Endothelial cell (in vitro differentiated cells): ENCODE measurements at regions not wholly inside any gene's neighbourhood (a gene's known extent, or its start where the extent isn't known, plus 50 kb on each side); places are given as distances from the start of the nearest gene placed in this dataset.
"Not testable (repeated sequence)": the region's sequence is repeated elsewhere in the genome, so short reads cannot be mapped to it uniquely, and the experiment has no call there.

ENCODE experiments used
- DNase-seq: peaks from one replicate; pipeline ENCODE4 v3.0.0; 2021; ENCODE audit warnings: low spot score
- H3K27ac Mint-ChIP-seq: one replicate; pipeline ENCODE4 v1.8.0; 2021; ENCODE audit warnings: mixed read lengths, inconsistent platforms; ENCODE audit not compliant: unreplicated experiment
- H3K27me3 Mint-ChIP-seq: one replicate; pipeline ENCODE4 v1.8.0; 2021; ENCODE audit warnings: mild to moderate bottlenecking, moderate library complexity, mixed read lengths, inconsistent platforms; ENCODE audit not compliant: unreplicated experiment
- H3K36me3 Mint-ChIP-seq: one replicate; pipeline ENCODE4 v1.8.0; 2021; ENCODE audit warnings: mild to moderate bottlenecking, low read depth, mixed read lengths, inconsistent platforms; ENCODE audit not compliant: unreplicated experiment
- H3K4me1 Mint-ChIP-seq: one replicate; pipeline ENCODE4 v1.8.0; 2021; ENCODE audit warnings: mild to moderate bottlenecking, mixed read lengths, inconsistent platforms; ENCODE audit not compliant: unreplicated experiment
- H3K4me3 Mint-ChIP-seq: one replicate; pipeline ENCODE4 v1.8.0; 2021; ENCODE audit warnings: mild to moderate bottlenecking, mixed read lengths, inconsistent platforms; ENCODE audit not compliant: unreplicated experiment
- H3K9me3 Mint-ChIP-seq: one replicate; pipeline ENCODE4 v1.8.0; 2021; ENCODE audit warnings: mixed read lengths, inconsistent platforms; ENCODE audit not compliant: unreplicated experiment
- TF ChIP-seq, protein P1 (sequence below): fragments of 200-600 bp; sonication (generic); IDR thresholded peaks from one replicate; pipeline ENCODE4 v1.5.0; 2021; ENCODE audit warnings: antibody characterized with exemption; ENCODE audit not compliant: unreplicated experiment

DNA sequence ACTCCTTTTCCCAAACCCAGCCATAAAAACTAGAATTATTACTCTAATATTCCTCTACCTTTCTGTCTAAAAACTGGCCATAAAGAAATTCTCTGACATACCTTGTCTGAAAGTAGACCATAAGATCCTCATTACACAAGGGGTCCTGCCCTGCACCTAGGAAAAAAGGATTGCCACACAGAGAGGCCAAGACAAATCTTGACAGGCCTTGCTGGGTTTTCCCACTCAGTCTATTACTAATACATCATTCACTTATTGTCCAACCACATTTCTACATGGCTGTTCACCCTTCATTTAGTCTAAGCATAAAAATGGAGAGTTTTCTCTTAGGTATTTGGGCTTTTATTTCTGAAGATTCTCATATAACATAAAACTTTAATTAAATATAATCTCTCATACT, 319.8 kb downstream of the PCDH20 start:
- Mint-ChIP-seq H3K4me3 (no peak overlapping the region), H3K9me3 (no peaks in the 10 kb centered on the region), H3K4me1 (no peaks in the 10 kb centered on the region), H3K36me3 (no peaks in the 10 kb centered on the region), H3K27ac (no peak overlapping the region), H3K27me3 (peaks cover 5% of the 10 kb centered on the region)
- no peak for DNase-seq
- TF ChIP-seq, protein P1, sequence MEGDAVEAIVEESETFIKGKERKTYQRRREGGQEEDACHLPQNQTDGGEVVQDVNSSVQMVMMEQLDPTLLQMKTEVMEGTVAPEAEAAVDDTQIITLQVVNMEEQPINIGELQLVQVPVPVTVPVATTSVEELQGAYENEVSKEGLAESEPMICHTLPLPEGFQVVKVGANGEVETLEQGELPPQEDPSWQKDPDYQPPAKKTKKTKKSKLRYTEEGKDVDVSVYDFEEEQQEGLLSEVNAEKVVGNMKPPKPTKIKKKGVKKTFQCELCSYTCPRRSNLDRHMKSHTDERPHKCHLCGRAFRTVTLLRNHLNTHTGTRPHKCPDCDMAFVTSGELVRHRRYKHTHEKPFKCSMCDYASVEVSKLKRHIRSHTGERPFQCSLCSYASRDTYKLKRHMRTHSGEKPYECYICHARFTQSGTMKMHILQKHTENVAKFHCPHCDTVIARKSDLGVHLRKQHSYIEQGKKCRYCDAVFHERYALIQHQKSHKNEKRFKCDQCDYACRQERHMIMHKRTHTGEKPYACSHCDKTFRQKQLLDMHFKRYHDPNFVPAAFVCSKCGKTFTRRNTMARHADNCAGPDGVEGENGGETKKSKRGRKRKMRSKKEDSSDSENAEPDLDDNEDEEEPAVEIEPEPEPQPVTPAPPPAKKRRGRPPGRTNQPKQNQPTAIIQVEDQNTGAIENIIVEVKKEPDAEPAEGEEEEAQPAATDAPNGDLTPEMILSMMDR = no peak

DNA sequence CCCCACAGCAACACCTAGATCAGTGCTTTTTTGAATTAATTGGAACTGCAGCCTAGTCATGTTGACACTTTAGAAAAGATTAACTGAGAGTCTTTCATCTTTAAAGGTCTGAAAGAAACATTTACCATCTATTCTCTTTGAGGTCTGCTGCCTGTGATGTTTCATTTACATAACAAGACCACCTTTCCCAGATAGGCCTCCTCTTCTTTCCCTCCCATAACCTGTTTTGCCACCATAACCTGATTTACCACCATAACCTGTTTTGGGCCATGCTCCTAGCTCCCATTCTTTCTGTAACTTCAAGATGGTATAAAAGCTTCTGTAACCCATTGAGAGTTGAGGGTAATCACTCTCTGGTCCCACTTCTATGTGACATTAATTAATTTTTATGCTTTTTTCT, 320.8 kb downstream of the PCDH20 start:
- no peak for DNase-seq
- Mint-ChIP-seq H3K9me3 (no peaks in the 10 kb centered on the region), H3K27me3 (peaks cover 5% of the 10 kb centered on the region), H3K27ac (no peak overlapping the region), H3K4me3 (no peak overlapping the region), H3K4me1 (no peaks in the 10 kb centered on the region), H3K36me3 (no peaks in the 10 kb centered on the region)
- TF ChIP-seq, protein P1 = no peak

DNA sequence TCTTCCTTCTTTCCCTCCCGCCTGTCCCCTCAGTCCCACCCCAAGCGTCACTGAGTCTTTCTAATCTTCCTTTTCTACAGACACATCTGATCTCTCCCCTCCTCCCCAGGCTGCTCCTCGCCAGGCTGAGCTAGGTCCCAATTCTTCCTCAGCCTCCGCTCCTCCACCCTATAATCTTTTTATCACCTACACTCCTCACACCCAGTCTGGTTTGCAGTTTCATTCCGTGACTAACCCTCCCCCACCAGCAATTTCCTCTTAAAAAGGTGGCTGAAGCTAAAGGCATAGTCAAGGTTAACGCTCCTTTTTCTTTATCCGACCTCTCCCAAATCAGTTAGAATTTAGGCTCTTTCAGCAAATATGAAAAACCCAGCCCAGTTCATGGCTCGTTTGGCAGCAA, 325.8 kb downstream of the PCDH20 start:
- H3K9me3 Mint-ChIP-seq, H3K4me1 Mint-ChIP-seq, H3K27ac Mint-ChIP-seq, H3K27me3 Mint-ChIP-seq, H3K4me3 Mint-ChIP-seq, H3K36me3 Mint-ChIP-seq, DNase-seq: not testable (repeated sequence)

DNA sequence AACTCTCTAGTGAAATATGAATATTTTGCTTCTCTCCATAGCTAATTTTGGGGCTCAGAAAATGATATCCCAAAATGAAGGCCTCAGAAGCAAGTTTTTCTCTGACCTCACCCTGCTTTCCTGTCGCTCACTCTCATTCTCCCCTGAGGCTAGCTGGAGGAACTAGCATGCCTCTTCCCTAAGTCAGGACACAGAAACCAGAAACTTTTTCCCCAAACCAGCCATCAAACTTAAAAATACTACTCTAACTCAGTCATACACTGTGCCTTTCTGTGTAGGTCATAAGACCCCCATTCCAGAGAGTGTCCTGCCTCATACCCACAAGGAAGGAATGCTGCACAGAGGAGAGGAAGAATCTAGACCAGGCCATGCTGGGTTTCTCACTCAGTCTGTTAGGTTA, 329.6 kb downstream of the PCDH20 start:
- Mint-ChIP-seq H3K4me3 (no peak overlapping the region), H3K27ac (no peak overlapping the region), H3K4me1 (no peaks in the 10 kb centered on the region), H3K36me3 (no peaks in the 10 kb centered on the region), H3K9me3 (no peaks in the 10 kb centered on the region), H3K27me3 (no peaks in the 10 kb centered on the region)
- TF ChIP-seq, protein P1 = no peak
- DNase-seq = no peak

DNA sequence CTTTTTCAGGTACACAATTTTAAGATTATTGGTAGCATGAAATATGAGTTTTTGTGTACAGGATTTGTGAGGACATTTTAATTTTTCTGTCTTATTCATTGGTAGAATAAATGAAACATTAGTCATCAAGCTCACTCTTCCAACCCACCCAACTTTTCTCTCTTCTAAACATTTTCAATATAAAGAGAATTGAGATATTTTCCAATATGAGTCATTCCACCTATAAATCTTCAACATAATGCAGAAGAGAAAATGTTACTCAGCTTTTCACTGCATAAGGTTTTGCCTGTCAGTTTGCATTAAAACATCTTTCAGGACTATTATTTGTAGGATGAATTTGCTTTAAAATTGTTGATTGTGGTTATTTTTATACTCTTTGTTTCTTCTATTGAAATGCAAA, 330.7 kb downstream of the PCDH20 start:
- Mint-ChIP-seq H3K4me1 (no peaks in the 10 kb centered on the region), H3K27me3 (no peaks in the 10 kb centered on the region), H3K27ac (no peak overlapping the region), H3K9me3 (no peaks in the 10 kb centered on the region), H3K36me3 (no peaks in the 10 kb centered on the region), H3K4me3 (no peak overlapping the region)
- TF ChIP-seq, protein P1 = no peak
- no peak for DNase-seq
